ENCODE measurements at regions not wholly inside any gene's neighbourhood (a gene's known extent, or its start where the extent isn't known, plus 50 kb on each side); places are given as distances from the start of the nearest gene placed in this dataset.

DNA sequence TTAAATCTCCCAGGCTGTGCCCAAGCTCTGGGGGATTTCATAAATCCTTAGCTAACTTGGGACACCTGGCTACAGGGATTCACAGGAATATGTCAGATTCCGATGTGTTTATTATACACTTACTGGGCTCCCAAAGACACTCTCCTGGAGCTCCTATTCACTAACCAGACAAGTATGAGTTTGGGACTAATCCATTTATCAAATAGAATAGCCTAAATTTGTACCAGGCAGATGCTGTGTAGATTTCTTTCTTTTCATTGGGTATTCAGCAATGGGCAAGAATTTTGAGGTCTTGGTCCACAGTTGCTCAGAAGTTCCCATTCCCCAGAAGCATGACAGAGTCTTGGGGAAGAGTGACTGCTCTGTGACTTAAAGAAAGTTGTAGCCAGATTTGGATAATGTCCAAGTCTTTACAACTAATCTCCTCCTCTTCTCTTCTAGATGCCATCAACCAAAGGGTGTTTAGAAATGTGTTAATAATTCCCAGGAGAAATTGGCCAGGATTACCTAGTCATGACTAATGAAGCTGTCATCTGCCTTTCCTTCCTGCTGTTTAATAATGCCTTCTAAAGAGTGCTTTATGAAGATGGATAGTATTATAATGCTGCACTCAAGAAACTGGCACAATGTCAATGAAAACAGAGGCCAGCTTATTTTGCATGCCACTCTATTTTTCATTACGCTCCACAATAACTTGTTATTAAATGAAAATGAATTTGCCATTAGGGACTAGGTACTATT, 120.9 kb downstream of the CHIC2 start:
- TF ChIP-seq, protein P1, sequence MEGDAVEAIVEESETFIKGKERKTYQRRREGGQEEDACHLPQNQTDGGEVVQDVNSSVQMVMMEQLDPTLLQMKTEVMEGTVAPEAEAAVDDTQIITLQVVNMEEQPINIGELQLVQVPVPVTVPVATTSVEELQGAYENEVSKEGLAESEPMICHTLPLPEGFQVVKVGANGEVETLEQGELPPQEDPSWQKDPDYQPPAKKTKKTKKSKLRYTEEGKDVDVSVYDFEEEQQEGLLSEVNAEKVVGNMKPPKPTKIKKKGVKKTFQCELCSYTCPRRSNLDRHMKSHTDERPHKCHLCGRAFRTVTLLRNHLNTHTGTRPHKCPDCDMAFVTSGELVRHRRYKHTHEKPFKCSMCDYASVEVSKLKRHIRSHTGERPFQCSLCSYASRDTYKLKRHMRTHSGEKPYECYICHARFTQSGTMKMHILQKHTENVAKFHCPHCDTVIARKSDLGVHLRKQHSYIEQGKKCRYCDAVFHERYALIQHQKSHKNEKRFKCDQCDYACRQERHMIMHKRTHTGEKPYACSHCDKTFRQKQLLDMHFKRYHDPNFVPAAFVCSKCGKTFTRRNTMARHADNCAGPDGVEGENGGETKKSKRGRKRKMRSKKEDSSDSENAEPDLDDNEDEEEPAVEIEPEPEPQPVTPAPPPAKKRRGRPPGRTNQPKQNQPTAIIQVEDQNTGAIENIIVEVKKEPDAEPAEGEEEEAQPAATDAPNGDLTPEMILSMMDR (IDR thresholded peaks at IDR 0.05; ENCODE audit: borderline replicate concordance, extremely low read depth, low read length, poor library complexity, severe bottlenecking) = no peak
- TF ChIP-seq EZH2 (IDR thresholded peaks at IDR 0.05; ENCODE audit: borderline replicate concordance, low read depth, low read length, severe bottlenecking) = no peak
